ENCODE measurements at regions not wholly inside any gene's neighbourhood (a gene's known extent, or its start where the extent isn't known, plus 50 kb on each side); places are given as distances from the start of the nearest gene placed in this dataset.
"Not testable (repeated sequence)": the region's sequence is repeated elsewhere in the genome, so short reads cannot be mapped to it uniquely, and the experiment has no call there.

- no peak overlapping the region for H3K4me3 ChIP-seq (ENCODE audit: low read depth, low read length)
Observed at GRCh38 chr2:234393354-234393753, 103.5 kb downstream of the ARL4C start.

GRCh38 chr2:234392041-234392615, 104.8 kb downstream of the ARL4C start:
- no peak for DNase-seq (ENCODE audit: low read depth)
- in situ Hi-C loops (cut with HindIII; ENCODE audit: low sequenced_read_pairs), result no loop called here
- no peak for TF ChIP-seq CTCF (IDR thresholded peaks at IDR 0.05; ENCODE audit: low read depth, low read length, missing control alignments)
- no peak overlapping the region for H3K4me3 ChIP-seq (ENCODE audit: low read depth, low read length)

More at GRCh38 chr2:234393354-234393753, 103.5 kb downstream of the ARL4C start:
- in situ Hi-C loops (cut with HindIII; ENCODE audit: low sequenced_read_pairs), result no loop called here
- DNase-seq (ENCODE audit: low read depth), result no peak
- TF ChIP-seq CTCF (IDR thresholded peaks at IDR 0.05; ENCODE audit: low read depth, low read length, missing control alignments), result no peak

GRCh38 chr2:234391625-234392024, 105.3 kb downstream of the ARL4C start:
- TF ChIP-seq CTCF (IDR thresholded peaks at IDR 0.05; ENCODE audit: low read depth, low read length, missing control alignments), result no peak
- in situ Hi-C loops (cut with HindIII; ENCODE audit: low sequenced_read_pairs), result no loop called here
- H3K4me3 ChIP-seq (ENCODE audit: low read depth, low read length), result no peak overlapping the region

GRCh38 chr2:234389661-234390060, 107.2 kb downstream of the ARL4C start:
- in situ Hi-C loops (cut with HindIII; ENCODE audit: low sequenced_read_pairs); H3K4me3 ChIP-seq (ENCODE audit: low read depth, low read length); DNase-seq (ENCODE audit: low read depth): not testable (repeated sequence)

More at GRCh38 chr2:234391625-234392024, 105.3 kb downstream of the ARL4C start:
- no peak for DNase-seq (ENCODE audit: low read depth)

- no peak for TF ChIP-seq CTCF (IDR thresholded peaks at IDR 0.05; ENCODE audit: low read depth, low read length, missing control alignments)
- no peak for DNase-seq (ENCODE audit: low read depth)
- in situ Hi-C loops (cut with HindIII; ENCODE audit: low sequenced_read_pairs), result no loop called here
- no peak overlapping the region for H3K4me3 ChIP-seq (ENCODE audit: low read depth, low read length)
Observed at GRCh38 chr2:234388591-234388990, 108.3 kb downstream of the ARL4C start.

- DNase-seq (ENCODE audit: low read depth), result no peak
- no peak overlapping the region for H3K4me3 ChIP-seq (ENCODE audit: low read depth, low read length)
- in situ Hi-C loops (cut with HindIII; ENCODE audit: low sequenced_read_pairs), result no loop called here
- TF ChIP-seq CTCF (IDR thresholded peaks at IDR 0.05; ENCODE audit: low read depth, low read length, missing control alignments), result no peak
Observed at GRCh38 chr2:234386971-234387370, 109.9 kb downstream of the ARL4C start.

GRCh38 chr2:234382131-234382530, 114.8 kb downstream of the ARL4C start:
- H3K4me3 ChIP-seq (ENCODE audit: low read depth, low read length), result no peak overlapping the region
- DNase-seq (ENCODE audit: low read depth), result no peak
- no peak for TF ChIP-seq CTCF (IDR thresholded peaks at IDR 0.05; ENCODE audit: low read depth, low read length, missing control alignments)

GRCh38 chr2:234378958-234379357, 117.9 kb downstream of the ARL4C start:
- DNase-seq (ENCODE audit: low read depth); H3K4me3 ChIP-seq (ENCODE audit: low read depth, low read length): not testable (repeated sequence)
- in situ Hi-C loops (cut with HindIII; ENCODE audit: low sequenced_read_pairs), result loop anchor here (5.0 kb wide), 1 partner anchor 73 kb away; no protein-coding TSS in a partner anchor

More at GRCh38 chr2:234382131-234382530, 114.8 kb downstream of the ARL4C start:
- in situ Hi-C loops (cut with HindIII; ENCODE audit: low sequenced_read_pairs), result no loop called here
